Gastrocnemius medialis (tissue), 4 donors: ENCODE measurements at regions not wholly inside any gene's neighbourhood (a gene's known extent, or its start where the extent isn't known, plus 50 kb on each side); places are given as distances from the start of the nearest gene placed in this dataset.

Experiments
- ATAC-seq, 2 donors: fragments of 150-250 bp; one replicate each; pipeline ENCODE4 v1.9.1; 2016
- DNase-seq, 2 donors: peaks; one replicate each; pipeline ENCODE4 v3.0.0-alpha.2; 2019
- H3K27ac ChIP-seq, 4 donors: fragments of 200-600 bp; sonication (generic); 1 replicate in 1 of 4; 2 replicates in 3 of 4; pipeline ENCODE4 v1.5.1; 2016 to 2018; ENCODE audit warnings: mild to moderate bottlenecking in 2 of 4, moderate library complexity in 1 of 4
- H3K27me3 ChIP-seq, 3 donors: fragments of 200-600 bp; sonication (generic) in 2 of 3; 1 replicate in 1 of 3; 2 replicates in 2 of 3; pipeline versions ENCODE4 v1.5.1 to v1.6.0; 2016 to 2019; ENCODE audit warnings: mild to moderate bottlenecking in 1 of 3, moderate library complexity in 1 of 3
- H3K36me3 ChIP-seq, 2 donors: fragments of 200-600 bp; sonication (generic) in 1 of 2; one replicate each; pipeline ENCODE4 v1.5.1; 2017 to 2018
- H3K4me1 ChIP-seq, 2 donors: fragments of 200-600 bp; sonication (generic) in 1 of 2; one replicate each; pipeline ENCODE4 v1.5.1; 2016 to 2017; ENCODE audit warnings: mild to moderate bottlenecking in 2 of 2
- H3K4me3 ChIP-seq, 4 donors: fragments of 200-600 bp; sonication (generic) in 3 of 4; 1 replicate in 1 of 4; 2 replicates in 3 of 4; pipeline ENCODE4 v1.5.1; 2016 to 2019; ENCODE audit warnings: mild to moderate bottlenecking in 2 of 4
- H3K9me3 ChIP-seq, 3 donors: fragments of 200-600 bp; sonication (generic) in 2 of 3; 1 replicate in 1 of 3; 2 replicates in 2 of 3; pipeline ENCODE4 v1.5.1; 2016 to 2019
- CTCF ChIP-seq, 5 experiments: fragments of 450-650 bp in 3 of 5; fragments of 200-600 bp in 2 of 5; sonication (generic) in 2 of 5; IDR thresholded peaks in 4 of 5; conservative IDR thresholded peaks in 1 of 5; 1 replicate in 4 of 5; 2 replicates in 1 of 5; pipeline ENCODE4 v1.5.1; 2016 to 2019; ENCODE audit warnings: antibody characterized with exemption in 5 of 5, mild to moderate bottlenecking in 3 of 5, moderate library complexity in 3 of 5
- POLR2A ChIP-seq, 2 donors: fragments of 450-650 bp; IDR thresholded peaks; one replicate each; pipeline ENCODE4 v1.6.1; 2017; ENCODE audit warnings: antibody characterized with exemption in 2 of 2, mild to moderate bottlenecking in 2 of 2, moderate library complexity in 2 of 2
- in situ Hi-C, 4 donors: fragments of 200-750 bp; cut with MboI; loops; one replicate each; pipeline versions ENCODE4 v1.15.0 to v1.8.0; 2017; ENCODE audit warnings: low sequenced_read_pairs in 4 of 4
- intact Hi-C: fragments of 100-400 bp; cut with DNase I; formaldehyde crosslinking; loops from one replicate; pipeline ENCODE4 v1.15.1; 2023; ENCODE audit warnings: low total_unique reads

- Histone ChIP-seq H3K4me1 (no peaks in the 10 kb centered on the region), H3K9me3 (no peaks in the 10 kb centered on the region), H3K27ac (no peak overlapping the region), H3K4me3 (no peak overlapping the region), H3K36me3 (no peaks in the 10 kb centered on the region), H3K27me3 (no peaks in the 10 kb centered on the region)
- ATAC-seq (no peak), DNase-seq (no peak)
- intact Hi-C loops = no loop called here
- in situ Hi-C loops = loop anchor here in 1 of 4 donors (25.0 kb wide), 1 partner anchor 97 kb away; no protein-coding TSS in a partner anchor
- TF ChIP-seq CTCF (IDR thresholded peaks at IDR 0.05 in 4 of 5, conservative IDR thresholded peaks at IDR 0.05 in 1 of 5) = no peak
These were observed 958.8 kb upstream of the ZNF722 start for GRCh38 chr7:63039882-63040281.

- TF ChIP-seq POLR2A (IDR thresholded peaks at IDR 0.05) (no peak), CTCF (IDR thresholded peaks at IDR 0.05 in 4 of 5, conservative IDR thresholded peaks at IDR 0.05 in 1 of 5) (no peak)
- Histone ChIP-seq H3K27me3 (no peaks in the 10 kb centered on the region), H3K4me1 (no peaks in the 10 kb centered on the region), H3K4me3 (no peak overlapping the region), H3K9me3 (no peaks in the 10 kb centered on the region), H3K27ac (no peak overlapping the region), H3K36me3 (no peaks in the 10 kb centered on the region)
- ATAC-seq = no peak
- in situ Hi-C loops (loop anchor here in 1 of 4 donors (25.0 kb wide), 1 partner anchor 97 kb away; no protein-coding TSS in a partner anchor), intact Hi-C loops (no loop called here)
- no peak for DNase-seq
These were observed 958.3 kb upstream of the ZNF722 start for GRCh38 chr7:63040336-63040735.

- in situ Hi-C loops (loop anchor here in 1 of 4 donors (25.0 kb wide), 1 partner anchor 96 kb away; no protein-coding TSS in a partner anchor), intact Hi-C loops (no loop called here)
- Histone ChIP-seq H3K4me3 (no peak overlapping the region), H3K4me1 (no peaks in the 10 kb centered on the region), H3K27ac (no peak overlapping the region), H3K36me3 (no peaks in the 10 kb centered on the region), H3K9me3 (no peaks in the 10 kb centered on the region), H3K27me3 (no peaks in the 10 kb centered on the region)
- TF ChIP-seq CTCF (IDR thresholded peaks at IDR 0.05 in 4 of 5, conservative IDR thresholded peaks at IDR 0.05 in 1 of 5) (no peak), POLR2A (IDR thresholded peaks at IDR 0.05) (no peak)
- no peak for DNase-seq
- ATAC-seq = no peak
These were observed 957.6 kb upstream of the ZNF722 start for GRCh38 chr7:63040966-63041610.

GRCh38 chr7:63041786-63042185 lies 956.9 kb upstream of the ZNF722 start:
- in situ Hi-C loops (loop anchor here in 1 of 4 donors (25.0 kb wide), 1 partner anchor 96 kb away; no protein-coding TSS in a partner anchor), intact Hi-C loops (no loop called here)
- ATAC-seq (no peak), DNase-seq (no peak)
- Histone ChIP-seq H3K4me3 (no peak overlapping the region), H3K27ac (no peak overlapping the region), H3K36me3 (no peaks in the 10 kb centered on the region), H3K4me1 (no peaks in the 10 kb centered on the region), H3K9me3 (no peaks in the 10 kb centered on the region), H3K27me3 (no peaks in the 10 kb centered on the region)
- TF ChIP-seq CTCF (IDR thresholded peaks at IDR 0.05 in 4 of 5, conservative IDR thresholded peaks at IDR 0.05 in 1 of 5) (no peak), POLR2A (IDR thresholded peaks at IDR 0.05) (no peak)
